A549 (cell line): ENCODE measurements at regions not wholly inside any gene's neighbourhood (a gene's known extent, or its start where the extent isn't known, plus 50 kb on each side); places are given as distances from the start of the nearest gene placed in this dataset.

Experiments used
- ATAC-seq, 2 experiments: fragments of 200-7000 bp in 1 of 2; fragments of >200 bp in 1 of 2; cut with Nextera tagmentation in 1 of 2; cut with Tn5 transposase in 1 of 2; 3 replicates each; pipeline versions ENCODE4 v1.8.0 to v1.9.1; 2018 to 2020; ENCODE audit warnings: mild to moderate bottlenecking in 1 of 2, moderate library complexity in 1 of 2
- CTCF ChIA-PET: fragments of 300-600 bp; sonication (Branson Sonifier 250); formaldehyde crosslinking; extraction: SDS; loops from one replicate; lab custom pipeline; 2021; ENCODE audit warnings: antibody characterized with exemption, inconsistent platforms; lab: Yijun Ruan, JAX
- POLR2A ChIA-PET: fragments of 350-600 bp; formaldehyde crosslinking; extraction: SDS; loops from one replicate; lab custom pipeline; 2021; ENCODE audit warnings: antibody characterized with exemption, inconsistent platforms; lab: Yijun Ruan, JAX
- DNase-seq, 2 experiments: peaks; one replicate each; pipeline versions ENCODE4 v3.0.0 to v3.0.0-alpha.2; 2011 to 2016; ENCODE audit warnings: low read depth in 1 of 2, low spot score in 1 of 2
- FAIRE-seq: peaks from 2 replicates; lab custom pipeline; 2011; peaks lifted over from hg19 to GRCh38; lab: Jason Lieb, UNC
- H3K27ac ChIP-seq, 2 experiments: fragments of >200 bp; sonication (Bioruptor Twin); formaldehyde crosslinking; 3 replicates each; pipeline ENCODE4 v1.5.1; 2016 to 2017
- H3K4me1 ChIP-seq: fragments of >200 bp; sonication (Bioruptor Twin); formaldehyde crosslinking; 3 replicates; pipeline ENCODE4 v1.6.1; 2016
- H3K4me2 ChIP-seq: fragments of >200 bp; sonication (Bioruptor Twin); formaldehyde crosslinking; 3 replicates; pipeline ENCODE4 v1.6.1; 2016
- H3K4me3 ChIP-seq: fragments of >200 bp; sonication (Bioruptor Twin); formaldehyde crosslinking; 3 replicates; pipeline ENCODE4 v1.5.1; 2016
- H3K9me3 ChIP-seq: fragments of >200 bp; sonication (Bioruptor Twin); formaldehyde crosslinking; 3 replicates; pipeline ENCODE4 v1.6.1; 2016
- BHLHE40 ChIP-seq: IDR thresholded peaks from 2 replicates; pipeline ENCODE4 v1.6.1; 2012; ENCODE audit warnings: low read depth, low read length, inconsistent platforms
- CBX8 ChIP-seq: fragments of 200-600 bp; sonication (generic); IDR thresholded peaks from 2 replicates; pipeline ENCODE4 v1.6.1; 2016
- CEBPB ChIP-seq, 2 experiments: fragments of >200 bp in 1 of 2; sonication (Bioruptor Twin) in 1 of 2; formaldehyde crosslinking in 1 of 2; IDR thresholded peaks; 2 replicates each; pipeline ENCODE4 v1.6.1; 2012 to 2016
- CHD2 ChIP-seq: fragments of 150-350 bp; IDR thresholded peaks from 2 replicates; pipeline ENCODE4 v1.6.1; 2014; ENCODE audit warnings: low read length; ENCODE audit not compliant: partially characterized antibody
- EHF ChIP-seq: fragments of 250-450 bp; sonication (Bioruptor Pico); IDR thresholded peaks from 2 replicates; pipeline ENCODE4 v1.5.0; 2020; ENCODE audit warnings: mild to moderate bottlenecking
- FOSL2 ChIP-seq, 2 experiments: fragments of 450-650 bp in 1 of 2; fragments of >200 bp in 1 of 2; sonication (Bioruptor Twin) in 1 of 2; formaldehyde crosslinking; IDR thresholded peaks; 2 replicates each; pipeline versions ENCODE4 v1.5.0 to v1.6.1; 2016 to 2020; ENCODE audit warnings: mild to moderate bottlenecking in 1 of 2, moderate library complexity in 1 of 2
- FOXS1 ChIP-seq: fragments of 250-450 bp; sonication (Bioruptor Pico); IDR thresholded peaks from 2 replicates; pipeline ENCODE4 v1.5.0; 2020; ENCODE audit warnings: mild to moderate bottlenecking, moderate library complexity
- GATA3 ChIP-seq: IDR thresholded peaks from 2 replicates; pipeline ENCODE4 v1.6.1; 2012; ENCODE audit warnings: borderline replicate concordance
- KDM1A ChIP-seq: fragments of 200-600 bp; sonication (generic); IDR thresholded peaks from 2 replicates; pipeline ENCODE4 v1.6.1; 2016; ENCODE audit warnings: low read depth, mild to moderate bottlenecking
- MAFK ChIP-seq: fragments of 450-650 bp; IDR thresholded peaks from 2 replicates; pipeline ENCODE4 v1.6.1; 2014; ENCODE audit not compliant: partially characterized antibody
- MAZ ChIP-seq: fragments of 150-350 bp; IDR thresholded peaks from 2 replicates; pipeline ENCODE4 v1.6.1; 2014; ENCODE audit warnings: antibody characterized with exemption, low read depth, low read length, borderline replicate concordance
- NFE2L2 ChIP-seq: fragments of 150-350 bp; conservative IDR thresholded peaks from 2 replicates; pipeline ENCODE4 v1.6.1; 2014; ENCODE audit warnings: low read length
- NPAS2 ChIP-seq: fragments of 250-450 bp; sonication (Bioruptor Pico); IDR thresholded peaks from 2 replicates; pipeline ENCODE4 v1.8.0; 2022; ENCODE audit warnings: mild to moderate bottlenecking, moderate library complexity, borderline replicate concordance
- POLR2AphosphoS2 ChIP-seq: conservative IDR thresholded peaks from 2 replicates; pipeline ENCODE4 v1.6.1; 2012; ENCODE audit warnings: low read length, improper control_type of control experiment, inconsistent platforms
- RARB ChIP-seq: fragments of 250-450 bp; sonication (Bioruptor Pico); IDR thresholded peaks from 2 replicates; pipeline ENCODE4 v1.8.0; 2021; ENCODE audit warnings: mild to moderate bottlenecking, moderate library complexity
- SMC3 ChIP-seq: fragments of >200 bp; sonication (Bioruptor Twin); formaldehyde crosslinking; IDR thresholded peaks from 3 replicates; pipeline ENCODE4 v1.6.1; 2018; ENCODE audit warnings: inconsistent platforms
- WGBS: methylation state at CpG from one replicate; pipeline ENCODE4 v1.1.6; 2017; ENCODE audit errors: missing lambda C conversion rate; 5-methylcytosine and 5-hydroxymethylcytosine counted together
- TF ChIP-seq, protein P1 (sequence below): fragments of 250-450 bp; sonication (Bioruptor Pico); IDR thresholded peaks from 2 replicates; pipeline ENCODE4 v1.5.0; 2020; ENCODE audit warnings: low read depth, mild to moderate bottlenecking, moderate library complexity
- TF ChIP-seq, protein P2 (sequence below): fragments of 450-650 bp; IDR thresholded peaks from 2 replicates; pipeline ENCODE4 v1.6.1; 2014; ENCODE audit warnings: antibody characterized with exemption
- TF ChIP-seq, protein P3 (sequence below): fragments of >200 bp; sonication (Bioruptor Twin); formaldehyde crosslinking; IDR thresholded peaks from 2 replicates; pipeline ENCODE4 v1.6.1; 2016
- TF ChIP-seq, protein P4 (sequence below): fragments of 200-600 bp; sonication (generic); IDR thresholded peaks from 2 replicates; pipeline ENCODE4 v1.6.1; 2016; ENCODE audit warnings: antibody characterized with exemption, mild to moderate bottlenecking, moderate library complexity
- TF ChIP-seq, protein P5 (sequence below): fragments of >200 bp; sonication (Bioruptor Twin); formaldehyde crosslinking; IDR thresholded peaks from 3 replicates; pipeline ENCODE4 v1.5.1; 2016
- TF ChIP-seq, protein P6 (sequence below): fragments of 250-450 bp; sonication (Bioruptor Pico); IDR thresholded peaks from 2 replicates; pipeline ENCODE4 v1.5.0; 2021; ENCODE audit warnings: mild to moderate bottlenecking, moderate library complexity, borderline replicate concordance

DNA sequence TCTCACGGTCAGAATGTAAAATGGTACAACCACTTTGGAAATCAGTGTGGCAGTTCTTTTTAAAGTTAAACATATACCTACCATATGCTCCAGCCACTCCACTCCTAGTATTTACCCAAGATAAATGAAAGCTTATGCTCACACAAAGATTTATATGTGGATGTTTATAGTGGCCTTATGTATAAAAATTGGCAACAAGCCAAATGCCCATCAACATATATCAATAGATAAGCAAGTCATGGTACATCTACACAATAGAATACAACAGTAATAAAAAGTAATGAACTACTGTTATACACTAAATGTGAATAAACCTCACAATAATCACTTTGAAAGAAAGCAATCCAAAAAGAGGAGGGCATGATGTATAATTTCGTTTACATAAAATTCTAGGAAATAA lies 153.5 kb upstream of the LMCD1 start:
- POLR2A ChIA-PET: no interaction called here
- Histone ChIP-seq H3K4me1 (no peaks in the 10 kb centered on the region), H3K9me3 (peaks cover 23% of the 10 kb centered on the region; the same call in 2 of the 3 replicates), H3K4me2 (no peak overlapping the region), H3K4me3 (no peak overlapping the region), H3K27ac (no peak overlapping the region)
- CTCF ChIA-PET: interaction anchor here (2.6 kb wide), 1 partner anchor 46 kb away, joined by 5 read pairs; no protein-coding TSS in a partner anchor
- DNase-seq (no peak), FAIRE-seq (no peak), ATAC-seq (no peak)
- TF ChIP-seq EHF (CRISPR knock-in tag): no peak
- no peak for TF ChIP-seq NFE2L2
- TF ChIP-seq FOSL2 (IDR thresholded peaks at IDR 0.05): no peak
- TF ChIP-seq FOSL2 (CRISPR knock-in tag; IDR thresholded peaks at IDR 0.05): no peak
- TF ChIP-seq SMC3: no peak
- 33% methylated on average over 2 of the region's 2 CpGs for WGBS

DNA sequence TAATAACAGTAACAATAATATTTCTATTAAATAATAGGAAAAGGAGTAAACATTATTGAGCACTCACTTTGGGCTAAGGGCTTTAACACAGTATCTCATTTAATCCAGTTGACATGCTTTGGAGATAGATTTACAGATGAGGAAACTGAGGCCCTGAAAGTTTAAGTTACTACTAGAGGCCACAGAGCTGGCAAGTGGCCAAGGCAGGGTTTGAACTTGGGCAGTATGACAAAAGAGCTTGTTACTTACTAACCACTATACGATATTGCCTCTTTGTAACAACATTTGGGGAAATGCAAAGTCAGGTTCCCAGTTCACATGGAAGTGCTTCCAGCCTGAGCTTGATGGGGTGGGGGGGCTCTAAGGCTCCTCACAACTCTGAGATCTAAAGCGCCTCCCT lies 149.1 kb upstream of the LMCD1 start:
- Histone ChIP-seq H3K9me3 (no peaks in the 10 kb centered on the region), H3K4me3 (no peak overlapping the region), H3K4me2 (no peak overlapping the region), H3K4me1 (no peaks in the 10 kb centered on the region), H3K27ac (no peak overlapping the region)
- DNase-seq (no peak), ATAC-seq (no peak), FAIRE-seq (no peak)
- TF ChIP-seq, protein P1, sequence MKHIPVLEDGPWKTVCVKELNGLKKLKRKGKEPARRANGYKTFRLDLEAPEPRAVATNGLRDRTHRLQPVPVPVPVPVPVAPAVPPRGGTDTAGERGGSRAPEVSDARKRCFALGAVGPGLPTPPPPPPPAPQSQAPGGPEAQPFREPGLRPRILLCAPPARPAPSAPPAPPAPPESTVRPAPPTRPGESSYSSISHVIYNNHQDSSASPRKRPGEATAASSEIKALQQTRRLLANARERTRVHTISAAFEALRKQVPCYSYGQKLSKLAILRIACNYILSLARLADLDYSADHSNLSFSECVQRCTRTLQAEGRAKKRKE (CRISPR knock-in tag): no peak
- TF ChIP-seq FOXS1 (CRISPR knock-in tag) (no peak), RARB (CRISPR knock-in tag) (no peak), KDM1A (no peak), CHD2 (no peak), FOSL2 (IDR thresholded peaks at IDR 0.05) (no peak), FOSL2 (CRISPR knock-in tag; IDR thresholded peaks at IDR 0.05) (no peak), MAZ (no peak)
- TF ChIP-seq, protein P2, sequence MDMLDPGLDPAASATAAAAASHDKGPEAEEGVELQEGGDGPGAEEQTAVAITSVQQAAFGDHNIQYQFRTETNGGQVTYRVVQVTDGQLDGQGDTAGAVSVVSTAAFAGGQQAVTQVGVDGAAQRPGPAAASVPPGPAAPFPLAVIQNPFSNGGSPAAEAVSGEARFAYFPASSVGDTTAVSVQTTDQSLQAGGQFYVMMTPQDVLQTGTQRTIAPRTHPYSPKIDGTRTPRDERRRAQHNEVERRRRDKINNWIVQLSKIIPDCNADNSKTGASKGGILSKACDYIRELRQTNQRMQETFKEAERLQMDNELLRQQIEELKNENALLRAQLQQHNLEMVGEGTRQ: no peak
- TF ChIP-seq, protein P3, sequence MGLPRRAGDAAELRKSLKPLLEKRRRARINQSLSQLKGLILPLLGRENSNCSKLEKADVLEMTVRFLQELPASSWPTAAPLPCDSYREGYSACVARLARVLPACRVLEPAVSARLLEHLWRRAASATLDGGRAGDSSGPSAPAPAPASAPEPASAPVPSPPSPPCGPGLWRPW: no peak
- TF ChIP-seq, protein P4, sequence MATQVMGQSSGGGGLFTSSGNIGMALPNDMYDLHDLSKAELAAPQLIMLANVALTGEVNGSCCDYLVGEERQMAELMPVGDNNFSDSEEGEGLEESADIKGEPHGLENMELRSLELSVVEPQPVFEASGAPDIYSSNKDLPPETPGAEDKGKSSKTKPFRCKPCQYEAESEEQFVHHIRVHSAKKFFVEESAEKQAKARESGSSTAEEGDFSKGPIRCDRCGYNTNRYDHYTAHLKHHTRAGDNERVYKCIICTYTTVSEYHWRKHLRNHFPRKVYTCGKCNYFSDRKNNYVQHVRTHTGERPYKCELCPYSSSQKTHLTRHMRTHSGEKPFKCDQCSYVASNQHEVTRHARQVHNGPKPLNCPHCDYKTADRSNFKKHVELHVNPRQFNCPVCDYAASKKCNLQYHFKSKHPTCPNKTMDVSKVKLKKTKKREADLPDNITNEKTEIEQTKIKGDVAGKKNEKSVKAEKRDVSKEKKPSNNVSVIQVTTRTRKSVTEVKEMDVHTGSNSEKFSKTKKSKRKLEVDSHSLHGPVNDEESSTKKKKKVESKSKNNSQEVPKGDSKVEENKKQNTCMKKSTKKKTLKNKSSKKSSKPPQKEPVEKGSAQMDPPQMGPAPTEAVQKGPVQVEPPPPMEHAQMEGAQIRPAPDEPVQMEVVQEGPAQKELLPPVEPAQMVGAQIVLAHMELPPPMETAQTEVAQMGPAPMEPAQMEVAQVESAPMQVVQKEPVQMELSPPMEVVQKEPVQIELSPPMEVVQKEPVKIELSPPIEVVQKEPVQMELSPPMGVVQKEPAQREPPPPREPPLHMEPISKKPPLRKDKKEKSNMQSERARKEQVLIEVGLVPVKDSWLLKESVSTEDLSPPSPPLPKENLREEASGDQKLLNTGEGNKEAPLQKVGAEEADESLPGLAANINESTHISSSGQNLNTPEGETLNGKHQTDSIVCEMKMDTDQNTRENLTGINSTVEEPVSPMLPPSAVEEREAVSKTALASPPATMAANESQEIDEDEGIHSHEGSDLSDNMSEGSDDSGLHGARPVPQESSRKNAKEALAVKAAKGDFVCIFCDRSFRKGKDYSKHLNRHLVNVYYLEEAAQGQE: no peak
- TF ChIP-seq, protein P5, sequence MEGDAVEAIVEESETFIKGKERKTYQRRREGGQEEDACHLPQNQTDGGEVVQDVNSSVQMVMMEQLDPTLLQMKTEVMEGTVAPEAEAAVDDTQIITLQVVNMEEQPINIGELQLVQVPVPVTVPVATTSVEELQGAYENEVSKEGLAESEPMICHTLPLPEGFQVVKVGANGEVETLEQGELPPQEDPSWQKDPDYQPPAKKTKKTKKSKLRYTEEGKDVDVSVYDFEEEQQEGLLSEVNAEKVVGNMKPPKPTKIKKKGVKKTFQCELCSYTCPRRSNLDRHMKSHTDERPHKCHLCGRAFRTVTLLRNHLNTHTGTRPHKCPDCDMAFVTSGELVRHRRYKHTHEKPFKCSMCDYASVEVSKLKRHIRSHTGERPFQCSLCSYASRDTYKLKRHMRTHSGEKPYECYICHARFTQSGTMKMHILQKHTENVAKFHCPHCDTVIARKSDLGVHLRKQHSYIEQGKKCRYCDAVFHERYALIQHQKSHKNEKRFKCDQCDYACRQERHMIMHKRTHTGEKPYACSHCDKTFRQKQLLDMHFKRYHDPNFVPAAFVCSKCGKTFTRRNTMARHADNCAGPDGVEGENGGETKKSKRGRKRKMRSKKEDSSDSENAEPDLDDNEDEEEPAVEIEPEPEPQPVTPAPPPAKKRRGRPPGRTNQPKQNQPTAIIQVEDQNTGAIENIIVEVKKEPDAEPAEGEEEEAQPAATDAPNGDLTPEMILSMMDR: no peak
- ChIA-PET CTCF (no interaction called here), POLR2A (no interaction called here)
- WGBS: 83% methylated on average over 2 of the region's 2 CpGs

DNA sequence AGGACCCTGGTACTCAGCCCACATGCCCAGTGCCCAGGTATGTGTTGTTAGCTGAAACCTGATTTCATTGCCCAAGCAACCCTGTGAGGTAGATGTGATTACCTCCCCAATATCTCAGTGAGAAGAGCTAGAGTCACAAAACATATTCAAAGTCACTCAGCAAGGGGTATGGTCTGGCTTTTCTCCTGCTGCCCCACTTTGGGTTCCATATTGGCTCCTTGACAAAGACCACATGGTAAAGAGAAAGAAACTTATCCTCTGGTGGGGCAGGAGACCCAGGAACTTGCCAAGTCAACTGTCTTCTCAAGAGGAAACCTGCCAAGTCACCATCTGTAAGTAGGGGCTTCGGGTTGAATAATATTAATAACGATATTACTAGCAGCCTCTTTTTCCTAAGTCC lies 148.3 kb upstream of the LMCD1 start:
- Histone ChIP-seq H3K27ac (no peak overlapping the region), H3K4me2 (no peak overlapping the region), H3K4me3 (no peak overlapping the region), H3K9me3 (no peaks in the 10 kb centered on the region), H3K4me1 (no peaks in the 10 kb centered on the region)
- DNase-seq (no peak), FAIRE-seq (no peak), ATAC-seq (no peak)
- ChIA-PET POLR2A (no interaction called here), CTCF (no interaction called here)
- WGBS: 71% methylated on average over 2 of the region's 2 CpGs
- TF ChIP-seq CBX8 (no peak), EHF (CRISPR knock-in tag) (no peak), SMC3 (no peak), BHLHE40 (no peak), NPAS2 (CRISPR knock-in tag) (no peak), POLR2AphosphoS2 (no peak), MAFK (no peak), CHD2 (no peak), CEBPB (IDR thresholded peaks at IDR 0.05) (no peak), GATA3 (no peak)
- TF ChIP-seq, protein P6, sequence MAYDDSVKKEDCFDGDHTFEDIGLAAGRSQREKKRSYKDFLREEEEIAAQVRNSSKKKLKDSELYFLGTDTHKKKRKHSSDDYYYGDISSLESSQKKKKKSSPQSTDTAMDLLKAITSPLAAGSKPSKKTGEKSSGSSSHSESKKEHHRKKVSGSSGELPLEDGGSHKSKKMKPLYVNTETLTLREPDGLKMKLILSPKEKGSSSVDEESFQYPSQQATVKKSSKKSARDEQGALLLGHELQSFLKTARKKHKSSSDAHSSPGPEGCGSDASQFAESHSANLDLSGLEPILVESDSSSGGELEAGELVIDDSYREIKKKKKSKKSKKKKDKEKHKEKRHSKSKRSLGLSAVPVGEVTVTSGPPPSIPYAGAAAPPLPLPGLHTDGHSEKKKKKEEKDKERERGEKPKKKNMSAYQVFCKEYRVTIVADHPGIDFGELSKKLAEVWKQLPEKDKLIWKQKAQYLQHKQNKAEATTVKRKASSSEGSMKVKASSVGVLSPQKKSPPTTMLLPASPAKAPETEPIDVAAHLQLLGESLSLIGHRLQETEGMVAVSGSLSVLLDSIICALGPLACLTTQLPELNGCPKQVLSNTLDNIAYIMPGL (CRISPR knock-in tag): no peak
- TF ChIP-seq, protein P5: no peak
